Ovary (tissue), 3 donors: ENCODE measurements at regions not wholly inside any gene's neighbourhood (a gene's known extent, or its start where the extent isn't known, plus 50 kb on each side); places are given as distances from the start of the nearest gene placed in this dataset.

Experiments
- CTCF ChIP-seq, 3 donors: fragments of 450-650 bp in 2 of 3; fragments of 200-600 bp in 1 of 3; IDR thresholded peaks; one replicate each; pipeline versions ENCODE4 v1.5.1 to v1.8.0; 2016 to 2022; ENCODE audit warnings: antibody characterized with exemption in 3 of 3, mild to moderate bottlenecking in 1 of 3
- POLR2A ChIP-seq: fragments of 450-650 bp; IDR thresholded peaks from one replicate; pipeline ENCODE4 v1.6.1; 2017; ENCODE audit warnings: antibody characterized with exemption, mild to moderate bottlenecking, moderate library complexity
- donor health status: DM: no; HTN: no; CAD: no.

DNA sequence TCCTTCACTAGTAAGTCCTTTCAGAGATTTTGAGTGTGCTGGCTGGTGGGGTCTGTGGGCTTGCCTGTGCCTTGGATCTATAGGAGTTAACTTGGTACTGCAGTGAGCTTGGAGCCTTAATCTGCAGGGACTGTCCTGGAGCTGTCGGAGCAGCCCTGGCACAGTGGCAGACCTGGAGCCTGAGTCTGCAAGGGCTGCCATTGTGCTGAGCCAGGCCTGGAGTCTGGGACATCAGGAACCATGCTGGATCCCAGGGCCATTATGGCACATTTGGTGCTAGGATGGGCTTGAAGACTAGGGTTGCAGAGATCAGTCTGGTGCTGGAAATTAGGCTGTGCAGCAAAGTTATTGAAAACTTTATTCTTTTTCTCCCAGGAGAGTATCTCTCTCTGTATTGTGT is 665.4 kb downstream of the METTL15 start:
- TF ChIP-seq CTCF (IDR thresholded peaks at IDR 0.05) = no peak
- no peak for TF ChIP-seq POLR2A
